Vagina (tissue), 2 donors: ENCODE measurements at regions not wholly inside any gene's neighbourhood (a gene's known extent, or its start where the extent isn't known, plus 50 kb on each side); places are given as distances from the start of the nearest gene placed in this dataset.

Experiments used
- POLR2A ChIP-seq, 2 donors: fragments of 450-650 bp; IDR thresholded peaks; one replicate each; pipeline ENCODE4 v1.6.1; 2017; ENCODE audit warnings: antibody characterized with exemption in 2 of 2, mild to moderate bottlenecking in 2 of 2, moderate library complexity in 2 of 2
- POLR2AphosphoS5 ChIP-seq, 2 donors: sonication (generic); formaldehyde crosslinking; IDR thresholded peaks; one replicate each; pipeline ENCODE4 v1.9.0; 2017; ENCODE audit warnings: antibody characterized with exemption in 2 of 2, mild to moderate bottlenecking in 2 of 2, low read depth in 1 of 2; ENCODE audit not compliant: insufficient read depth in 1 of 2

DNA sequence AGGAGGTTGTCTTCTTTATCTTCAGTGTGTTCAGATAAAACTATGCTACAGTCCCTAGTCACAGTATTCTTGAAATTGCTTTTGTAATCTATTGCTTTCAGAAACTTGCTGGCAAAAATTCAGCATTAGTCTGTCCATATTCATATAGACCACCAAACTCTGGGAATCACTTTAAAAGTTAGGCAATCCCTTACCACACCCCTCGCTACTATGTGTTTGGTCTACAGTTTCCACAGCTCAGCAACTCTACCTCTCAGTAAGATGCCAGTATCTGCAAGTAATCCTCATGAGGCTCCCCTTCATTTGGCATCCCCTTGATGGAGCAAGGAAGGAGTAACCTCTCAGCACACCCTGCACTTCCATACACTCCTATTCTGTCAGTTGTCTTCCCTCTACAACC is 1706.6 kb upstream of the CELF4 start:
- TF ChIP-seq POLR2A (IDR thresholded peaks at IDR 0.05) (no peak), POLR2AphosphoS5 (IDR thresholded peaks at IDR 0.05; ENCODE audit: insufficient read depth in 1 of 2, low read depth in 1 of 2) (no peak)
